HG03064 (cell line): ENCODE measurements at regions not wholly inside any gene's neighbourhood (a gene's known extent, or its start where the extent isn't known, plus 50 kb on each side); places are given as distances from the start of the nearest gene placed in this dataset.
"Not testable (repeated sequence)": the region's sequence is repeated elsewhere in the genome, so short reads cannot be mapped to it uniquely, and the experiment has no call there.

Experiments
- ATAC-seq: cut with Tn5 transposase; IDR thresholded peaks from one replicate; pipeline ENCODE4 v1.9.1; 2021; ENCODE audit warnings: low read depth; ENCODE audit not compliant: unreplicated experiment

DNA sequence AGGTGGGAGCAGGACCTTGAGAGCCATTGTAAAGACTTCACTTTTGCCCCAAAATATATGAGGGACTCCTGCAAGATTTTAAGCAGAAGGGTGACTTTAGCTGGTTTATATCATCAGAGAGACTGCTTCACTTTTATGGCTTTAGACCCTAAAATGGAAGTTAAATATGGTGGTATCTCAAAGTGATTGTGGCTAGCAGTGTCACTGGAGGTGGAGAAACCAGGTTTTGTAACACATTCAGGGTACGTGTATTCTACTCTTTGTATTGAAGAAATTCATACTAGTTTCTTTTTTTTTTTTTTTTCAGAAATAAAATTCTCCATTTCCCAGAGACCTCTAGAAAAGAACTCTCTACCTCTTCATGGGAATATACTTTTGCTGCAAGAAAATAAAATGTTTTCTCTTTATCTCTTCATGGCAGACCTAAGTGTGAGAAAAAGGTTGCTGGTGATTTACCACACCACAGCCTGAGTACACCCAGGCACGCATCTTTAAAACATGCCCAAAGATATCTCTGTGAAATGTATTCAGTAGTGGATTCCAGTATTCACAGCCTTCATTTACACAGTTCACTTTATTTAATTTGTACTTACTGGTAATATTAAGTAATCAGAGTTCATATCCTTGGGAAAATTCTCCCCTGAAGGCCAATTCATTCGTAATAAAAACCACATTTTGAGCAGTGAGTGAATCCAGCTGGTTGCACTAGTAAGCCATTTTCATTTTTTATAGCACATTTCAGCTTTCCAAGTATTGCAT, 74.3 kb upstream of the GUCY1A1 start:
- ATAC-seq = no peak

DNA sequence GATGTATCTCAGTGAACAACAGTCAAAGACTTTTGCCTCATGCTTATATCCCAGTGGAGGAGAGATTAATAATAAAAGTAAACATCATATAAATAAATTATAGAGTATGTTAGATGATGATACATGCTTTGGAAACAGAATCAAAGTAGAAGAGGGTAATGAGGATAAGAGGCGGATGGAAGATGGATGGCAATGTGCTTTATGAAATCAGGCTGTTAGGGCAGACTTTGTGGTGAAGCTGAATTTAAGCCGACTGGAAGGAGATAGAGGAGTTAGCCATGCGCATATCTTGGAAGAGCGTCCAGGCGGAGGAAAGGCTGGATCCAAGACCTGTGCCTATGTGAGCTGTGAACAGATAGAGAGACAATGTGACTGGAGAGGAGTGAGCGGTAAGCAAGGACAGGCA, 74.9 kb upstream of the GUCY1A1 start:
- ATAC-seq = no peak

DNA sequence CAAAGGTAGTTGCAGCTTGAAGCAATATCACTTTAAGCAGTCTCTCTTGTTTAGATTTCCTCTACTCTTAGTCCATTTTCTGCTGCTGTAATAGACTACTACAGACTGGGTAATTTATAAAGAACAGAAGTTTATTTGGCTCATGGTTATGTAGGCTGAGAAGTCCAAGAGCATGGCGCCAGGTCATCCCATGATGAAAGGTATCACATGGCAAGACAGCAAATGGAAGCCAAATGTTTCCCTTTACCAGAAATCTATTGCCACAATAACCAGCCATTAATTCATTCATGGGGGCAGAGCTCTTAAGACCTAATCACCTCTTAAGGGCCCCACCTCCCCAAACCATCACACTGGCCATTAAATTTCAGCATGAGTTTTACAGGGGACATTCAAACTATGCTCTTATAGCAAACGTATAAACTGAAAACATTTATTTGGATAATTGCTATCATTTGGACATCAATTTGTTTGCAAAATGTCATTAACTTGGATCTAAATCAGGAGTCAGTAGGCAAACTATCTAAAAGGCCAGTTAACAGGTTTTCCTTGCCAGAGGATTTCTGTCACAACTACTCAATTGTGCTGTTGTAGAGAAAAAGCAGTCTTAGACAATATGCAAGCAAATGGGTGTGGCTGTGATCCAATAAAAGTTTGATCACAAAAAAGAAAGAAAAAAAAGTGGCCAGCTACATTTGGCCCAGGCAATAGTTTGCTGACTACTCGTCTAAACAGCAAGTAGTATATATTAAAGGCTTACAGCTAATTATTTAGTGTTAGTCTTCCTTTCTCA, 75.7 kb upstream of the GUCY1A1 start:
- no peak for ATAC-seq

DNA sequence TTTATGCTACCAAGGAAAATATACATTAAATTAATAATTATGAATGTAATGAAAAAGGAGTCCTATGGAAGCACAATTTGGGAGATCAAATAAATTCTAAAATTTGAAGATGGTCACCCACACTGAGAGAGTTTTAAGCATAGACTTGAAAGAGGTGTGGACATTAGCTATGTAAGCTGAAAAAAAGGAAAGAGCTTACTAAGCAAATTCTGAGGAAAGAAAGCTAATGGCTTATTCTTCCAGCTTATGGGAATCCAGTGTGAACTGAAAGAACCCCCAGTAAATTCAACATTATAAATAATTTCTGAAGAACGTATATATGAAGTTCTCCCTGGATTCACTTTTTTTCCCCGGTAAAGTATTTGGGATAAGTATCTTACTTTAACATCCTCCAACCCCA, 78.2 kb upstream of the GUCY1A1 start:
- no peak for ATAC-seq

DNA sequence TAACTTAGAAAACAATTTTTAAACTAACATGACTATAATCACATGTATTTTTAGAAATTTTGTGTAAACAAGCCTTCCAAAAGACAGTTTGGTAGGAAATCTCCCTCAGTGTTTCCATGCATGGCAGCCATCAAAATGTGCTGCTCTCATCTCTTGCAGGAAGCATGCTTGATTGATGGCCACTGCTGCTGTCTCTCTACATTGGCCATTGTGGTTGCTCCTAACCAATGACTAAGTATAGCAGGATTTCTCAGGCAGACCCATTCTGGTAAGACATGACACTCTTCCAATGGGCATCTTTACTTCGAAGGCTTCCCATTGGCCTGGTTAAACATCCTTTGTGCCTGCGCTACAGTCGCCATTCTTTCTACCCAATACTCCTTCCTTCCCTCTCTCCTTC, 78.9 kb upstream of the GUCY1A1 start:
- ATAC-seq = no peak

DNA sequence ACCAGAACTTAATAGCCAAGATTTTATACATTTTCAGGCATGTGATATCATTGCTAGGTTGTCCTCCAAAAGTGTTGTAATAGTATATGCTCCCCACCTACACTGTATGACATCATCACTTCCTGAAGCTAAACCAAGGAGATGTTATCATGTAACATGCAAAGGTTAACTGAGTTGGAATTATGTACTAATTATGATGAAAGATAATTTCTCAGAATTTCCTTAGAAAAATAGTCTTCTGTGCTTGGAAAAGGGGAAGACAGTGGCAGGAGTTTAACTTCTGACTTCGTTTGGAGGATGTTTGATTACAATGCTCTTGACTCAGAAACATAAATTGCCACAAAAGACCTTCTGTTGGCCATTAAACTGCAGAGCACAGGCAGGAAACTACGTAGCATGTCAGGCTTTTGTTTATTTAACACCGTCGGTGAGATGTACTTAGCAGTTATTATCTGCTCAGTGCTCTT, 83.6 kb upstream of the GUCY1A1 start:
- ATAC-seq = no peak

DNA sequence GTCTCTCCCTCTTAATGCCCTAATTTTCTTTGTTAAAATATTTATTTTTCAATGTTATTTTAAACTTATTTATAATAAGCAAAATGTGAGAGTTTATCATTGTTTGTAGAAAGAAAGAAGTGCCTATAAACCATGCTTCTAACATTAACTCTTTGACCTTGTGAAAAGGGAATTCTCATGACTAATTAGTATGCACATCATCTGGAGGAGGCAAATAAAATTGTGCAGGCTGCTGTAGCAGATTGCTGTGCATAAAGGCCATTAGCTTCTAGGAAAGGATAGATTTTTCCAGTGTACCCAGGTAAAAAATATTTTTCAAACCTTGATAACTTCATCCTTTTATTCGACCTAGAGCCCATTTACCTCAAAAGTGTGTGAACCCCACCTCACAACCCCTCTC, 84.6 kb upstream of the GUCY1A1 start:
- no peak for ATAC-seq

DNA sequence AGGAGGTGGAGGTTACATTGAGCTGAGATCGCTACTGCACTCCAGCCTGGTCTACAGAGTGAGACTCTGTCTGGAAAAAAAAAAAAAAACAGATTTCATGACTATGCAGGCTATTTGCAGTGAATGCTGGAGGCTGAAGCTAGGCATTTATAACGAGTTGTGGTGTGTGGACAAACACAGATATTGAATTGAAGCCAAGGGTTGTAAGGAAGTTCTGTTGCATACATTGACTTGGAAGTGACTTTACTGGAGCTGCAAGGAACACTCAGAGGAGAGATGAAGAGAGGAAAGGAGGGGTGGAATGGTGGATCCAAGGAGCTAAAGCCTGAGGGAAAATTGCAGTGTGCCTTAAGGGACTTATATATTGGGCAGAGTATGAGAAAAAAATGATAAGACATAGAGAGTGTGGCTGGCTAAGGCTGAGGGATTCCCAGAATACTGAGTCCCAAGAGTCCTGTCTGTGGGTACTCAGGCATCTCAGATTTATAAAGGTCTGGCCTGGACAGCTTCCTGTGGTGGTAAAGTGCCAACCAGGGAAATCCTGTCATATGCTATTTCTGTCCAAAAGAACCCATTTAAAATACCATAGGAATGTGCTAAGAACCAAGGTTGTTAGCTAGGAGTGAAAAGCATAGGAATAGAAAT, 87.8 kb upstream of the GUCY1A1 start:
- no peak for ATAC-seq

DNA sequence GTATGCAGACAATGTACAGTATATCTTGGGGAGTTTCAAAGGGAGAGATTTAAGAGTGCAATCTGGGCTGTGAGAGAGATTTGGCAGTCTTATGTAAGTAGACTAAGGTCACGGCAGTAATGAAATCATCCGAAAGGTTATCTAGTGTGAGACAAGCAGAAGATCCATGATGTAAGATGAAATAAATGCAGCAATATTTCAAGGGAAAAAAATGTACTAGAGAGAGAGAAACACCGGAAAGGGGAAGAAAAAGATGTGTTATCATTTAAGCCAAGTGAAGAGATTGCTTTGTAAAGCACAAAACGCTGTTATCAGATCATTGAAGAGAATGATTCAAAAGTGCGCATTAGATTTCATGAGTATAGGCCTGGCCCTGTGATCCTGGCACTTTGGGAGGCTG, 88.4 kb upstream of the GUCY1A1 start:
- no peak for ATAC-seq

DNA sequence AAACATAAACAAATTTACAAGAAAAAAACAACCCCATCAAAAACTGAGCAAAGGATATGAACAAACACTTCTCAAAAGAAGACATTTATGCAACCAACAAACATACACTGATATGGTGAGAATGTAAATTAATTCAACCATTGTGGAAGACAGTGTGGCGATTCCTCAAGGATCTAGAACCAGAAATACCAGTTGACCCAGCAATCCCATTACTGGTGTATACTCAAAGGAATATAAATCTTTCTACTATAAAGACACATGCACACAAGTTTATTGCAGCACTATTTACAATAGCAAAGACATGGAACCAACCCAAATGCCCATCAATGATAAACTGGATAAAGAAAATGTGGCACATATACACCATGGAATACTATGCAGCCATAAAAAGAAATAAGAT, 92.3 kb upstream of the GUCY1A1 start:
- ATAC-seq = not testable (repeated sequence)

DNA sequence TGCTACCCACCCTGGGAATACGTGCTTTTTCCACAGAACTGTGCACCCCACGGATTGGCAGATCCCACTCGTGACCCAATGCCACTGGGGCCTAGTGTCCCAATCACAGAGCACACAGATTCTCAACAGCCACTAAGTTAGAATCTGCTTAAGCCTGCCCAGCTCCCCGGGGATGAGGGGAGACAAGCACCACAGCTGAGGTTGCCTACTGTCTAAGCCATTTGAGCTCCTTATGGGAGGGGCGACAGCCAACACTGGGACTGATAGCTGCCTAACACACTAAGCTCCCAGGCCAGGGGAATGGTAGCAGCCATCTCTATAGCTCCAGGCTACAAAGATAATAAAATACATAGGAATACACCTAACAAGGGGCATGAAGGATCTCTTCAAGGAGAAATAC, 93.5 kb upstream of the GUCY1A1 start:
- ATAC-seq = no peak

DNA sequence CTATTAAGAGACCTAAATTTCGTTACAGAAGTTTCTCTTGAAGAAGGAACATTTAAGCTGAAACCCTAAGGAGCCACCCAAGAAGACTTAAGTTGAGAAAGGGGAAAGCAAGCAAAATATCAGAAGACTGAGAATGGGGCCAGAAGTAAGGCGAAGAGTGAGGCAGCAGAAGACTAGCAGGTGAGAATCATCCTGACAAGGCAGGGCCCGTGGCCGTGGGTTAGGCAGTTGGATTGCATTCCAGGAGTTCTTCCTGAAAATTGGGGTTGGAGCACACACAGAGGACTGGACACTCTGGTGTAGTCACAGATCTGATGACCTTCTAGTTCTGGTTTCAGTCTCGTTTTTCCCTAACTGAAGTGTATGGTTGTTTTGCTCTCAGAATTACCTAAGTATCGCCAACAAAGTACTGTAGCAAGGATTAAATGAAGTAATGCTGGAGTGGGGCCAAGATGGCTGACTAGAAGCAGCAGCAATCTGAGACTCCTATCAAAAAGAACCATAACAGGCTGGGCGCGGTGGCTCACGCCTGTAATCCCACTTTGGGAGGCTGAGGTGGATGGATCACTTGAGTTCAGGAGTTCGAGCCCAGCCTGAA, 94.4 kb upstream of the GUCY1A1 start:
- no peak for ATAC-seq

DNA sequence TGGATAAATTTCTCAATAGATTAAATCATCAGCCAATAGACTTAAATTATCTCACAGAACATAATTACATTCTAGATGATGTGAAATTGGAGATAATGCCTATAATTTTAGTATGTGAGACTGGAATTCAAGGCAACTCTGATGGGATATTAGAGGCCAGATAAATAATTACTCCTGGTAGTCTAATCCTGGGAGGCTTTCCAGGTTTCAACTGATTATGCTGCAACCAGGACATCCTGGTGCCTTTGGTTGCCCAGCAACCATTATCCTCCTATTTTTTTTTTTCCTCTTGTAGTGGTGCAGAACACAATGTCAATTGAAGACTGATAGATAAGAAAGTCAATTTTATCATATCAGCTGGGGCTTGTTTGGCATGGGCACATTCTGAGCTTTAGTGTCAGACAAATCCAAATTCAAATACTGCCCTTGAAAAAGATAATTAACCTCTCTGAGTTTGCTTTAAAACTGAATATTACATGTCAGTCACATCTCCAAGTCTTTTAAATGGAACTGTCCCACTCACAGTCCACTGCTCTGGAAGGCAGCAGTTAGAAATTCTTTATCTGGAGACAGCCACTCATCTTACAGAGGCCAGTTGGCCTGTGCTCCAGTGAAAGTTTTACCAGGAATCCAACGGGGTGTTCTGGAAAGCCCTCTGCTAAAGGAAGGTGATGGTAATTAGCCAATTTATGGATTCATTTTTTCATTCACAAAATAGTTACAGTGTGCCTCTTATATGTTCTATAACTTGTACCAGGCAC, 95.3 kb upstream of the GUCY1A1 start:
- ATAC-seq = no peak

DNA sequence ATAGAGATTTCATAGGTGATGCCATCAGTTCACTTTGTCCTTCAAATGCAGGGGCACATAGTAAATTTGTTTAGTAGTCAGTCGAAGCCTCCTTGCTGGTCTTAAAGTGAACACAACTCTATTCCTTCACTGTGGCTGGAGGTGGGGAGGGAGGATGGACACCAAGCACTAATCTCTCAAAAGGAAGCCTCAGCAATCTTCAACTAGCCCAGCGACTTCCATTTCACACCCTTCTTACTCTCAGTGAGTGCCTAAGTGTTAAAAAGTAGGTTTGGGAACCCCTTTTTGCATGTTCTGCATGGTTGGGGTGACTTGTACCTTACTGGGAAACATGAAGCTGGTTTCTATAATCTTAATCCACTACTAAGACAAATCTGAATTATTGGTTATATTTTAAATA, 96.0 kb upstream of the GUCY1A1 start:
- no peak for ATAC-seq

DNA sequence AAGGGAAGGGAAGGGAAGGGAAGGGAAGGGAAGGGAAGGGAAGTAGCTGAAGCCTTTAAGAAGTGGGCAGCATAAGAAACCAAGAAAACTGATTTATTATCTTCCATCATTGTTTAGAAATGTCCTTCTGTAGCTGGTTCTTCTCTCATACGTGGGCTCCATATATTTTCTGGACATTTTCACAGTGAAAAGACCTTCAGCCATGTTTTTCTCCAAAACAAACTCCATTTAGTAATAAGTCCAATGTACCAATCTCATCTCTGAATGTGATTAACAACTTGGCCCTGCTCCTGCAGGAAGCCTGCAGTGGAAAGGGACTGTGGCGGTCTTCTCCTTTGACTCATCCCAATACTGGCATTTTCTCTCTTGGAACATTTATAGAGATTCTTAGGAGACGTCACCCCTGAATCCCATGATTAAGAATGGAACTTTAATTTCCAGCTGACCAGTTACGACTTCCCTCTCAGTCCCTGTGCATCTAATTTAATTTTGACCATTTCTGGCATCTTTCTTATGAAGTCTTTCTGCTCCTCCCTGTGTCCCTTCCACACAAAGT, 96.6 kb upstream of the GUCY1A1 start:
- no peak for ATAC-seq

DNA sequence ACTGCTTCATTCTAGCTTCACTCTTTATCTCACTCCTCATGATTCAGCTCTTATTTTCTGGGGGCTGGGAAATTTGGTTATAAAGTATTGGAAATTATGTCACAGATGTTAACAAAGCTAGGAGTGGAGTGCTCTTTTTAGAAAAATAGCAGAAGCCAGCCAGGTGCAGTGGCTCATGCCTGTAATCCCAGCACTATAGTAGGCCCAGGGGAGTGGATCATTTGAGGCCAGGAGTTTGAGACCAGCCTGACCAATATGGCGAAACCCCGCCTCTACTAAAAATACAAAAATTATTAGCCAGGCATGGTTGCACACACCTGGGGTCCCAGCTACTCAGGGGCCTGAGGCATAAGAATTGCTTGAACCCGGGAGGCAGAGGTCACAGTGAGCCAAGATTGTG, 97.2 kb upstream of the GUCY1A1 start:
- no peak for ATAC-seq

DNA sequence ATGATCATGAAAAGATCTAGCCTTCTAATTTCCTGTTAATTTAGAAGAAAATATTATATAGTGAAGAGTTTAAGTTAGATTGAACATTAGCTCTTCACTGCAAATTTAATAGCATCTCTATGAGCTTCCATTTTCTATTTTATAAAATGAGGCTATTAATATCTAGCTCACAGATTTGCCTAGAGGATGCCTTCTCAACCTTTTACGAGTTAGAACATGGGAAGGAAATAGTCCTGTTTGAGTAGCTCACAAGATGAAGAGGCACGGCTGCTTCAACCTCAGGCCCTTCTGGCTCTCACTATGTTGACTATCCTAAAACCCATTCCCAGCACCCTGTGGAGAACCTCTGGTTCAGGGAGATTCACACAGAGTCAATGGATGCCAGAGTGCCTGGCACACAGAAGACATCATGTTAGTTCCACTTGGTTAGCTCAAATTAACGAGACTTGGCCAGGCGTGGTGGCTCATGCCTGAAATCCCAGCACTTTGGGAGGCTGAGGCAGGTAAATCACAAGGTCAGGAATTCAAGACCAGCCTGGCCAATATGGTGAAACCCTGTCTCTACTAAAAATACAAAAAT, 97.9 kb upstream of the GUCY1A1 start:
- no peak for ATAC-seq

DNA sequence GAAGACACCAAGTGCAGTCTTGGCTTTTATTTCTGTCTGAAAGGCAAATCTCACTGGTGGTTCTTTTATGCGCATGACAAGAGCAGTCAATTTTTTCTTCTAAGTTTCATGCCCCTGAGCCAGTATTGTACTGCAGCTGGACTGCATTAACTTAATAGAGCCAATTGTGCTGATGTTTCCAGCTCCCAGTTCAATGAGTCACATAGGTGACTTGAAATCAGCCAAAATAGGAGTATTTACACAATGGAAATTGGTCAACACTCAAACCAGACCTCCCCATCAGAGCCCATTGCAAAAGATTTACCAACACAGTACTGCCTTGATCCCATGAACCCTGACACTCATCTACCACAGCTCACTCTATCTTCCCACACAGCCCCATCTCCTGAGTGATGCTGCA, 100.3 kb upstream of the GUCY1A1 start:
- ATAC-seq = no peak

DNA sequence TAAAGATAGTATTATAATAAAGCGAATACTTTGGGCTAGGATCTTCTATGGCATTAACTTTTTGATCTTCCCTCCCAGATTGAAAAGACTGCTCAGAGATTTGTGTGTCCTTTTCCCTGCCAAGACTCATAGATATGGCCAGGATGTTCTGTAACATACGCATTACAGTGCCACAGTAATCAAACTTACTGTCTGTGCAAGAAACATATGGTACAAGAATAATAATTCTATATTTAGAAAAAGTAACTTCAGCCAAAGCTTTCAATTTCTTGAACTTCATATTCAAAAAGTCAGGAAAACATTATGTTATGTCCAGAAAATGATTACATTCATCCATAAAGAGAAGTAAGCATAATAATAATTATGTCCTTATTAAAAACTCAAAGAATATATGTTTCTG, 100.9 kb upstream of the GUCY1A1 start:
- ATAC-seq = no peak

DNA sequence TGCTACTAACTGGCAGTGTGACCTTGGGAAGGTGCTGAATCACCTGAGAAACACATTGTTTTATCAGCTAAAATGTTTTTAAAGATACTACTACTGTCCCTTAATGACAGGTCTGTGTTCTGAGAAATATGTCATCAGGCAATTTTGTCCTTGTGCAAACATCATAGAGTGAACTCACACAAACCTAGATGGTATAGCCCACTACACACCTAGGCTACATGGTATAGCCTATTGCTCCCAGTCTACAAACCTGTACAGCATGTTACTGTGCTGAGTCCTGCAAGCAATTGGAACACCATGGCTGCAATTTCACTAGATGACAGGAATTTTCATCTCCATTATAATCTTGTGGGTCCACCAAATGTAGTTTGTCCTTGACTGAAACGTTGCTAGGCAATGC, 101.3 kb upstream of the GUCY1A1 start:
- no peak for ATAC-seq
